ENCODE measurements at regions not wholly inside any gene's neighbourhood (a gene's known extent, or its start where the extent isn't known, plus 50 kb on each side); places are given as distances from the start of the nearest gene placed in this dataset.

GRCh38 chr20:18981962-18982539, 168.5 kb downstream of the SCP2D1 start:
- H3K36me3 Mint-ChIP-seq = no peaks in the 10 kb centered on the region
- TF ChIP-seq GABPB1 (CRISPR knock-in tag; IDR thresholded peaks at IDR 0.05) = no peak
- TF ChIP-seq STAT6 (CRISPR knock-in tag; conservative IDR thresholded peaks at IDR 0.05; ENCODE audit: low read depth) = no peak
- TF ChIP-seq CDX4 (CRISPR knock-in tag; IDR thresholded peaks at IDR 0.05; ENCODE audit: borderline replicate concordance) = no peak
- no peak for TF ChIP-seq TEAD1 (CRISPR knock-in tag; IDR thresholded peaks at IDR 0.05)
- TF ChIP-seq JUN (CRISPR knock-in tag; IDR thresholded peaks at IDR 0.05) = no peak
- no peak for TF ChIP-seq ZNF317 (CRISPR knock-in tag; IDR thresholded peaks at IDR 0.05; ENCODE audit: borderline replicate concordance, low read depth)
- TF ChIP-seq ZNF425 (CRISPR knock-in tag; conservative IDR thresholded peaks at IDR 0.05) = no peak
- TF ChIP-seq E2F1 (CRISPR knock-in tag; IDR thresholded peaks at IDR 0.05) = no peak
- TF ChIP-seq CREM (CRISPR knock-in tag; IDR thresholded peaks at IDR 0.05) = no peak
- no peak for TF ChIP-seq SMAD3 (CRISPR knock-in tag; IDR thresholded peaks at IDR 0.05; ENCODE audit: borderline replicate concordance)
- no peak for TF ChIP-seq NR2C2 (CRISPR knock-in tag; IDR thresholded peaks at IDR 0.05)
- TF ChIP-seq AFF4 (CRISPR knock-in tag; IDR thresholded peaks at IDR 0.05; ENCODE audit: borderline replicate concordance) = no peak
- no peak for TF ChIP-seq ZNF281 (CRISPR knock-in tag; IDR thresholded peaks at IDR 0.05)
- no peak for TF ChIP-seq RORB (CRISPR knock-in tag; IDR thresholded peaks at IDR 0.05)
- TF ChIP-seq ZNF121 (CRISPR knock-in tag; IDR thresholded peaks at IDR 0.05) = no peak
- no peak for TF ChIP-seq CTCF (IDR thresholded peaks at IDR 0.05)
- TF ChIP-seq IRF1 (CRISPR knock-in tag; IDR thresholded peaks at IDR 0.05) = no peak
- TF ChIP-seq PRRX2 (CRISPR knock-in tag; IDR thresholded peaks at IDR 0.05) = no peak

More at GRCh38 chr20:18981962-18982539, 168.5 kb downstream of the SCP2D1 start:
- POLR2A ChIA-PET = no interaction called here
- no peak overlapping the region for H3K27ac Mint-ChIP-seq
- peaks cover 12% of the 10 kb centered on the region for H3K4me1 Mint-ChIP-seq
- CTCF ChIA-PET = interaction anchor here (0.8 to 1.3 kb wide), 3 partner anchors 33 to 92 kb away, joined by 3 to 4 read pairs (median 3); no protein-coding TSS in a partner anchor
- H3K4me3 Mint-ChIP-seq = no peak overlapping the region
- no peaks in the 10 kb centered on the region for H3K27me3 Mint-ChIP-seq (ENCODE audit: low read depth)
- no peak for DNase-seq (ENCODE audit: low spot score)
- ATAC-seq = no peak
- no peaks in the 10 kb centered on the region for H3K9me3 Mint-ChIP-seq

Measured in WTC11 (cell line).